Panc1 (cell line): ENCODE measurements at regions not wholly inside any gene's neighbourhood (a gene's known extent, or its start where the extent isn't known, plus 50 kb on each side); places are given as distances from the start of the nearest gene placed in this dataset.

ENCODE experiments used
- ATAC-seq: fragments of 200-7000 bp; cut with Tn5 transposase; 2 replicates; pipeline ENCODE4 v1.9.1; 2020; ENCODE audit warnings: mild to moderate bottlenecking, moderate library complexity
- BruUV-seq: library from RNA; stranded (reverse); fragments of 400-500 nt; replicated peaks from 2 replicates; lab custom pipeline; 2021; lab: Mats Ljungman, UMichigan
- CTCF ChIA-PET: fragments of 300-600 bp; sonication (Branson Sonifier 250); formaldehyde crosslinking; loops from one replicate; lab custom pipeline; 2022; ENCODE audit warnings: antibody characterized with exemption; lab: Charles Lee
- POLR2A ChIA-PET: fragments of 300-600 bp; sonication (Branson Sonifier 250); formaldehyde crosslinking; loops from one replicate; lab custom pipeline; 2022; ENCODE audit warnings: antibody characterized with exemption; lab: Charles Lee
- DNase-seq: peaks from one replicate; pipeline ENCODE4 v3.0.0-alpha.2; 2010; ENCODE audit warnings: low read depth, low spot score
- H3K27ac ChIP-seq: 2 replicates; pipeline ENCODE4 v1.5.1; 2011; ENCODE audit warnings: mild to moderate bottlenecking, low read length, inconsistent platforms
- H3K27me3 ChIP-seq: fragments of 200-500 bp; sonication (Bioruptor generic); 2 replicates; pipeline ENCODE4 v1.6.0; 2014; ENCODE audit warnings: low read length, inconsistent platforms; ENCODE audit not compliant: control insufficient read depth, insufficient read depth
- H3K36me3 ChIP-seq: fragments of 200-500 bp; sonication (Bioruptor generic); 2 replicates; pipeline ENCODE4 v1.5.1; 2014; ENCODE audit warnings: inconsistent platforms, mild to moderate bottlenecking, low read length, moderate library complexity; ENCODE audit not compliant: control insufficient read depth, insufficient read depth
- H3K4me1 ChIP-seq: 2 replicates; pipeline ENCODE4 v1.5.1; 2011; ENCODE audit warnings: inconsistent platforms, mild to moderate bottlenecking, low read length, moderate library complexity; ENCODE audit not compliant: control insufficient read depth, insufficient read depth
- H3K4me3 ChIP-seq, 2 experiments: 2 replicates each; pipeline ENCODE4 v1.5.1; 2011 to 2012; ENCODE audit warnings: low read depth in 2 of 2, low read length in 2 of 2, mild to moderate bottlenecking in 2 of 2, inconsistent platforms in 1 of 2, moderate library complexity in 1 of 2
- H3K9me3 ChIP-seq: fragments of 200-500 bp; sonication (Bioruptor generic); 2 replicates; pipeline ENCODE4 v1.5.1; 2014; ENCODE audit warnings: low read depth, mild to moderate bottlenecking, inconsistent platforms, low read length, moderate library complexity; ENCODE audit not compliant: control insufficient read depth, insufficient read depth
- POLR2AphosphoS5 ChIP-seq: IDR thresholded peaks from 2 replicates; pipeline ENCODE4 v1.6.1; 2012; ENCODE audit warnings: mild to moderate bottlenecking, low read depth, low read length, moderate library complexity
- SIN3A ChIP-seq: IDR thresholded peaks from 2 replicates; pipeline ENCODE4 v1.6.1; 2012; ENCODE audit warnings: low read depth, mild to moderate bottlenecking, low read length, moderate library complexity, borderline replicate concordance; ENCODE audit not compliant: insufficient read depth
- TCF7L2 ChIP-seq: IDR thresholded peaks from 2 replicates; pipeline ENCODE4 v1.6.1; 2011; ENCODE audit warnings: mild to moderate bottlenecking, low read depth, low read length, inconsistent platforms
- in situ Hi-C: cut with HindIII; loops from 2 replicates; pipeline ENCODE4 v1.10.0; 2016; ENCODE audit warnings: low sequenced_read_pairs, low pct_unique_long_range_greater_than_20kb
- intact Hi-C: fragments of 100-400 bp; cut with micrococcal nuclease; formaldehyde crosslinking; loops from one replicate; pipeline ENCODE4 v1.10.0; 2022; ENCODE audit not compliant: unreplicated experiment
- TF ChIP-seq, protein P1 (sequence below), 2 experiments: IDR thresholded peaks; 2 replicates each; pipeline ENCODE4 v1.6.1; 2011 to 2012; ENCODE audit warnings: low read depth in 2 of 2, control low read depth in 1 of 2, low read length in 1 of 2, mild to moderate bottlenecking in 1 of 2, moderate library complexity in 1 of 2; ENCODE audit not compliant: insufficient read depth in 1 of 2
- TF ChIP-seq, protein P2 (sequence below): fragments of 450-650 bp; IDR thresholded peaks from 2 replicates; pipeline ENCODE4 v1.5.1; 2017; ENCODE audit warnings: mild to moderate bottlenecking

DNA sequence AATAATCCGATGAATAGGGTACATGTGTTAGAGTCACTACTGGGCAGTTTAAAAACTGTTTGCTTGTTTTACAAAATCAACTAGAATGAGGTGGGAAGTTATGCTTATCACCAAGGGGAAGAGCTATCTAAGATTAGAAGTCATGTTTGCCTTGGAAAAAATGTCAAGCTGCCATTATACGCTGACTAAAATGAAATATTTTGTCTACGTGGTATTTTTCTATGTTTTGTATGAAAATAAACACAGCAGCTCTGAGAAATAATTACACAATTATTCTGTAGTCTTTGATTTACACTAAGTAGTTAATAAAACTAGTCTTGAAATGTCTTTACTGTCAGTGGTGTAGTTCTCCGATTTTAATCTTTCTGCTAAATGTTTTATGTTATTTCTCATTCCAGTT is 241.9 kb upstream of the TARS1 start:
- intact Hi-C loops (no loop called here), in situ Hi-C loops (no loop called here)
- CTCF ChIA-PET, result no interaction called here
- Histone ChIP-seq H3K27ac (no peak overlapping the region), H3K4me3 (no peak overlapping the region), H3K9me3 (peaks cover 3% of the 10 kb centered on the region; the same call in 1 of the 2 replicates), H3K36me3 (no peaks in the 10 kb centered on the region), H3K4me1 (no peaks in the 10 kb centered on the region), H3K27me3 (no peaks in the 10 kb centered on the region)
- POLR2A ChIA-PET, result no interaction called here
- BruUV-seq, result no TSS peak
- TF ChIP-seq, protein P1, sequence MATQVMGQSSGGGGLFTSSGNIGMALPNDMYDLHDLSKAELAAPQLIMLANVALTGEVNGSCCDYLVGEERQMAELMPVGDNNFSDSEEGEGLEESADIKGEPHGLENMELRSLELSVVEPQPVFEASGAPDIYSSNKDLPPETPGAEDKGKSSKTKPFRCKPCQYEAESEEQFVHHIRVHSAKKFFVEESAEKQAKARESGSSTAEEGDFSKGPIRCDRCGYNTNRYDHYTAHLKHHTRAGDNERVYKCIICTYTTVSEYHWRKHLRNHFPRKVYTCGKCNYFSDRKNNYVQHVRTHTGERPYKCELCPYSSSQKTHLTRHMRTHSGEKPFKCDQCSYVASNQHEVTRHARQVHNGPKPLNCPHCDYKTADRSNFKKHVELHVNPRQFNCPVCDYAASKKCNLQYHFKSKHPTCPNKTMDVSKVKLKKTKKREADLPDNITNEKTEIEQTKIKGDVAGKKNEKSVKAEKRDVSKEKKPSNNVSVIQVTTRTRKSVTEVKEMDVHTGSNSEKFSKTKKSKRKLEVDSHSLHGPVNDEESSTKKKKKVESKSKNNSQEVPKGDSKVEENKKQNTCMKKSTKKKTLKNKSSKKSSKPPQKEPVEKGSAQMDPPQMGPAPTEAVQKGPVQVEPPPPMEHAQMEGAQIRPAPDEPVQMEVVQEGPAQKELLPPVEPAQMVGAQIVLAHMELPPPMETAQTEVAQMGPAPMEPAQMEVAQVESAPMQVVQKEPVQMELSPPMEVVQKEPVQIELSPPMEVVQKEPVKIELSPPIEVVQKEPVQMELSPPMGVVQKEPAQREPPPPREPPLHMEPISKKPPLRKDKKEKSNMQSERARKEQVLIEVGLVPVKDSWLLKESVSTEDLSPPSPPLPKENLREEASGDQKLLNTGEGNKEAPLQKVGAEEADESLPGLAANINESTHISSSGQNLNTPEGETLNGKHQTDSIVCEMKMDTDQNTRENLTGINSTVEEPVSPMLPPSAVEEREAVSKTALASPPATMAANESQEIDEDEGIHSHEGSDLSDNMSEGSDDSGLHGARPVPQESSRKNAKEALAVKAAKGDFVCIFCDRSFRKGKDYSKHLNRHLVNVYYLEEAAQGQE (IDR thresholded peaks at IDR 0.05; ENCODE audit: insufficient read depth in 1 of 2, low read depth in 2 of 2, low read length in 1 of 2), result no peak
- TF ChIP-seq, protein P2, sequence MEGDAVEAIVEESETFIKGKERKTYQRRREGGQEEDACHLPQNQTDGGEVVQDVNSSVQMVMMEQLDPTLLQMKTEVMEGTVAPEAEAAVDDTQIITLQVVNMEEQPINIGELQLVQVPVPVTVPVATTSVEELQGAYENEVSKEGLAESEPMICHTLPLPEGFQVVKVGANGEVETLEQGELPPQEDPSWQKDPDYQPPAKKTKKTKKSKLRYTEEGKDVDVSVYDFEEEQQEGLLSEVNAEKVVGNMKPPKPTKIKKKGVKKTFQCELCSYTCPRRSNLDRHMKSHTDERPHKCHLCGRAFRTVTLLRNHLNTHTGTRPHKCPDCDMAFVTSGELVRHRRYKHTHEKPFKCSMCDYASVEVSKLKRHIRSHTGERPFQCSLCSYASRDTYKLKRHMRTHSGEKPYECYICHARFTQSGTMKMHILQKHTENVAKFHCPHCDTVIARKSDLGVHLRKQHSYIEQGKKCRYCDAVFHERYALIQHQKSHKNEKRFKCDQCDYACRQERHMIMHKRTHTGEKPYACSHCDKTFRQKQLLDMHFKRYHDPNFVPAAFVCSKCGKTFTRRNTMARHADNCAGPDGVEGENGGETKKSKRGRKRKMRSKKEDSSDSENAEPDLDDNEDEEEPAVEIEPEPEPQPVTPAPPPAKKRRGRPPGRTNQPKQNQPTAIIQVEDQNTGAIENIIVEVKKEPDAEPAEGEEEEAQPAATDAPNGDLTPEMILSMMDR, result no peak
- TF ChIP-seq SIN3A, result no peak
- TF ChIP-seq TCF7L2, result no peak
- TF ChIP-seq POLR2AphosphoS5, result no peak
- DNase-seq, result no peak
- ATAC-seq, result no peak

DNA sequence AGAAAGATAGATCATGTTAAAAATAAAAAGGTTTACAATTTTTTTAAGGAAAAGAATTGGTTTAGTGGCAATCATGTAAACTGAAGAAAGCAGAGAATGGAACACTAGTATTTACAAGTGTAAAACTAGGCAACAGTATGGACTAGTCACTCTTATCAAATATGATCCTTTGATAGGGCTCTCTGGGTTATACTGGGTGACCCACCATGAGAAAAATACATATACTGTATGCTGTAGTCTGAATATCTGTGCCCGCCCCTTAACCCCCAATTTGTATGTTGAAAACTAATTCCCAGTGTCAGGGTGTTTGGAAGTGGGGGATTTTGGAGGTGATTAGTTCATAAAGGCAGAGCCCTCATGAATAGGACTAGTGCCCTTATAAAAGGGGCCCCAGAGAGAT is 236.8 kb upstream of the TARS1 start:
- Histone ChIP-seq H3K4me1 (no peaks in the 10 kb centered on the region), H3K27me3 (no peaks in the 10 kb centered on the region), H3K27ac (no peak overlapping the region), H3K4me3 (no peak overlapping the region), H3K36me3 (no peaks in the 10 kb centered on the region), H3K9me3 (peaks cover 3% of the 10 kb centered on the region; the same call in 1 of the 2 replicates)
- no peak for DNase-seq
- ATAC-seq, result no peak
- CTCF ChIA-PET, result no interaction called here
- in situ Hi-C loops (no loop called here), intact Hi-C loops (no loop called here)
- BruUV-seq, result no TSS peak
- POLR2A ChIA-PET, result no interaction called here
- TF ChIP-seq POLR2AphosphoS5, result no peak
- no peak for TF ChIP-seq TCF7L2
- TF ChIP-seq, protein P1 (IDR thresholded peaks at IDR 0.05; ENCODE audit: insufficient read depth in 1 of 2, low read depth in 2 of 2, low read length in 1 of 2), result no peak
- no peak for TF ChIP-seq SIN3A
- TF ChIP-seq, protein P2, result no peak
